GM23338 (cell line): ENCODE measurements at regions not wholly inside any gene's neighbourhood (a gene's known extent, or its start where the extent isn't known, plus 50 kb on each side); places are given as distances from the start of the nearest gene placed in this dataset.

Experiments
- ATAC-seq: fragments of 200-7000 bp; cut with Tn5 transposase; 3 replicates; pipeline ENCODE4 v1.9.1; 2020
- DNase-seq: peaks from one replicate; pipeline ENCODE4 v3.0.0-alpha.2; 2015; ENCODE audit warnings: low spot score
- H2AFZ ChIP-seq: fragments of 200-600 bp; sonication (generic); 2 replicates; pipeline ENCODE4 v1.8.0; 2016; ENCODE audit warnings: antibody characterized with exemption, mild to moderate bottlenecking, moderate library complexity
- H3F3A ChIP-seq: fragments of 200-600 bp; sonication (generic); replicated peaks from 2 replicates; pipeline ENCODE4 v1.8.0; 2017; ENCODE audit warnings: antibody characterized with exemption, mixed run types, low read depth
- H3K27ac ChIP-seq: fragments of 200-600 bp; sonication (generic); 2 replicates; pipeline ENCODE4 v1.6.1; 2016; ENCODE audit warnings: low read depth
- H3K27me3 ChIP-seq: fragments of 200-600 bp; sonication (generic); 2 replicates; pipeline ENCODE4 v1.8.0; 2016; ENCODE audit warnings: mild to moderate bottlenecking, mixed run types, moderate library complexity; ENCODE audit not compliant: insufficient read depth
- H3K36me3 ChIP-seq: fragments of 200-600 bp; sonication (generic); 2 replicates; pipeline ENCODE4 v1.8.0; 2016; ENCODE audit warnings: mild to moderate bottlenecking; ENCODE audit not compliant: insufficient read depth
- H3K4me1 ChIP-seq: fragments of 200-600 bp; sonication (generic); 2 replicates; pipeline ENCODE4 v1.8.0; 2016; ENCODE audit warnings: mild to moderate bottlenecking, moderate library complexity; ENCODE audit not compliant: insufficient read depth
- H3K4me2 ChIP-seq: fragments of 200-600 bp; sonication (generic); 2 replicates; pipeline ENCODE4 v1.7.1; 2017; ENCODE audit warnings: mixed run types
- H3K4me3 ChIP-seq: fragments of 200-600 bp; sonication (generic); 2 replicates; pipeline ENCODE4 v1.6.1; 2016; ENCODE audit warnings: mixed run types
- H3K79me2 ChIP-seq: fragments of 200-600 bp; sonication (generic); replicated peaks from 2 replicates; pipeline ENCODE4 v1.8.0; 2017; ENCODE audit warnings: mild to moderate bottlenecking; ENCODE audit not compliant: insufficient read depth
- H3K9me2 ChIP-seq: fragments of 200-600 bp; sonication (generic); 2 replicates; pipeline ENCODE4 v1.8.0; 2017; ENCODE audit not compliant: insufficient read depth
- H4K20me1 ChIP-seq: fragments of 200-600 bp; sonication (generic); replicated peaks from 2 replicates; pipeline ENCODE4 v1.8.0; 2017; ENCODE audit warnings: mild to moderate bottlenecking; ENCODE audit not compliant: insufficient read depth
- H3K27ac Mint-ChIP-seq: 2 replicates; pipeline ENCODE4 v1.8.0; 2020; ENCODE audit warnings: inconsistent platforms, mild to moderate bottlenecking, moderate library complexity, mixed read lengths
- H3K27me3 Mint-ChIP-seq: 3 replicates; pipeline ENCODE4 v1.8.0; 2022; ENCODE audit warnings: low read depth, mild to moderate bottlenecking, moderate library complexity, mixed read lengths, inconsistent platforms; ENCODE audit not compliant: insufficient read depth, poor library complexity
- H3K36me3 Mint-ChIP-seq: 3 replicates; pipeline ENCODE4 v1.8.0; 2021; ENCODE audit warnings: low read depth, mild to moderate bottlenecking, inconsistent platforms, moderate library complexity, mixed read lengths
- H3K4me1 Mint-ChIP-seq: 3 replicates; pipeline ENCODE4 v1.8.0; 2020; ENCODE audit warnings: mild to moderate bottlenecking, inconsistent platforms, mixed read lengths
- H3K4me3 Mint-ChIP-seq: 3 replicates; pipeline ENCODE4 v1.8.0; 2021; ENCODE audit warnings: moderate library complexity, mild to moderate bottlenecking, inconsistent platforms, mixed read lengths
- H3K9me3 Mint-ChIP-seq: 3 replicates; pipeline ENCODE4 v1.8.0; 2020; ENCODE audit warnings: moderate library complexity, mild to moderate bottlenecking, inconsistent platforms, mixed read lengths
- CREB1 ChIP-seq: fragments of 250-450 bp; sonication (Bioruptor Pico); IDR thresholded peaks from 2 replicates; pipeline ENCODE4 v1.5.0; 2020; ENCODE audit warnings: low read depth, mild to moderate bottlenecking, moderate library complexity
- EZH2 ChIP-seq: fragments of 200-600 bp; sonication (generic); IDR thresholded peaks from one replicate; pipeline ENCODE4 v1.8.0; 2017; ENCODE audit warnings: antibody characterized with exemption, mild to moderate bottlenecking, low read depth; ENCODE audit not compliant: unreplicated experiment
- EZH2phosphoT487 ChIP-seq: fragments of 200-600 bp; sonication (generic); IDR thresholded peaks from one replicate; pipeline ENCODE4 v1.8.1; 2018; ENCODE audit warnings: antibody characterized with exemption; ENCODE audit not compliant: unreplicated experiment
- JUNB ChIP-seq: IDR thresholded peaks from one replicate; pipeline ENCODE4 v1.6.1; 2016; ENCODE audit warnings: antibody characterized with exemption; ENCODE audit not compliant: unreplicated experiment
- NANOG ChIP-seq: IDR thresholded peaks from 2 replicates; pipeline ENCODE4 v1.6.1; 2016; ENCODE audit warnings: antibody characterized with exemption, borderline replicate concordance
- POLR2AphosphoS5 ChIP-seq: IDR thresholded peaks from 2 replicates; pipeline ENCODE4 v1.6.1; 2016; ENCODE audit warnings: antibody characterized with exemption, low read depth
- STAT1 ChIP-seq: IDR thresholded peaks from one replicate; pipeline ENCODE4 v1.6.1; 2016; ENCODE audit warnings: antibody characterized with exemption; ENCODE audit not compliant: unreplicated experiment
- ZNF114 ChIP-seq: fragments of 250-450 bp; sonication (Bioruptor Pico); IDR thresholded peaks from 2 replicates; pipeline ENCODE4 v1.5.0; 2020; ENCODE audit warnings: mild to moderate bottlenecking, moderate library complexity
- ZNF331 ChIP-seq: fragments of 250-450 bp; sonication (Bioruptor Pico); IDR thresholded peaks from 2 replicates; pipeline ENCODE4 v1.5.0; 2020; ENCODE audit warnings: low read depth, mild to moderate bottlenecking, moderate library complexity
- TF ChIP-seq, protein P1 (sequence below), 2 experiments: fragments of 200-600 bp in 1 of 2; sonication (generic) in 1 of 2; conservative IDR thresholded peaks; 2 replicates each; pipeline versions ENCODE4 v1.5.1 to v1.6.1; 2016 to 2017; ENCODE audit warnings: antibody characterized with exemption in 2 of 2, low read depth in 2 of 2, mild to moderate bottlenecking in 2 of 2, moderate library complexity in 1 of 2
- TF ChIP-seq, protein P2 (sequence below): IDR thresholded peaks from one replicate; pipeline ENCODE4 v1.6.1; 2018; ENCODE audit warnings: antibody characterized with exemption; ENCODE audit not compliant: unreplicated experiment
- TF ChIP-seq, protein P3 (sequence below): IDR thresholded peaks from 2 replicates; pipeline ENCODE4 v1.6.1; 2016; ENCODE audit warnings: antibody characterized with exemption
- TF ChIP-seq, protein P4 (sequence below): fragments of 250-450 bp; sonication (Bioruptor Pico); IDR thresholded peaks from 2 replicates; pipeline ENCODE4 v1.5.0; 2020; ENCODE audit warnings: mild to moderate bottlenecking, moderate library complexity

DNA sequence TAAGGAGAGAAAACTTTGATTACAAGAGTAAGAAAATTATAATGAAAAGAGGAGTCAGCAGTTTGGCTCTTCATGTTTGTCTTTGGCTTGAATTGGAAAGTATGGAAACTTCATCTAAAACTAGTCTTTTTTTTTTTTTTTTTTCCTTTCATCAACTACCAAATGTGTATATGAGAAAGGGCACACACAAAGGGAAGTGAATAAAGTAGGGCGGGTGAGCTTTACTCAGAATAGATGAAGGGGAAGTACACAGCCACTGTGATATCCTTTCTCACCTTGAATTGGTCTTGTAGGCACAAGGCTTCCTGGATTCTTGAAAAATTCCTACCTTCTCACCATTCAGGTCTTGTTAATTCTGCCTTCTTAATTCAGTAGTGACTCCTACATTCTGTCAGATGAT is 652.3 kb upstream of the KCNMB2 start:
- no peak for TF ChIP-seq CREB1 (CRISPR knock-in tag)
- TF ChIP-seq, protein P1, sequence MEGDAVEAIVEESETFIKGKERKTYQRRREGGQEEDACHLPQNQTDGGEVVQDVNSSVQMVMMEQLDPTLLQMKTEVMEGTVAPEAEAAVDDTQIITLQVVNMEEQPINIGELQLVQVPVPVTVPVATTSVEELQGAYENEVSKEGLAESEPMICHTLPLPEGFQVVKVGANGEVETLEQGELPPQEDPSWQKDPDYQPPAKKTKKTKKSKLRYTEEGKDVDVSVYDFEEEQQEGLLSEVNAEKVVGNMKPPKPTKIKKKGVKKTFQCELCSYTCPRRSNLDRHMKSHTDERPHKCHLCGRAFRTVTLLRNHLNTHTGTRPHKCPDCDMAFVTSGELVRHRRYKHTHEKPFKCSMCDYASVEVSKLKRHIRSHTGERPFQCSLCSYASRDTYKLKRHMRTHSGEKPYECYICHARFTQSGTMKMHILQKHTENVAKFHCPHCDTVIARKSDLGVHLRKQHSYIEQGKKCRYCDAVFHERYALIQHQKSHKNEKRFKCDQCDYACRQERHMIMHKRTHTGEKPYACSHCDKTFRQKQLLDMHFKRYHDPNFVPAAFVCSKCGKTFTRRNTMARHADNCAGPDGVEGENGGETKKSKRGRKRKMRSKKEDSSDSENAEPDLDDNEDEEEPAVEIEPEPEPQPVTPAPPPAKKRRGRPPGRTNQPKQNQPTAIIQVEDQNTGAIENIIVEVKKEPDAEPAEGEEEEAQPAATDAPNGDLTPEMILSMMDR (conservative IDR thresholded peaks at IDR 0.05; ENCODE audit: low read depth in 2 of 2), result no peak
- no peak for TF ChIP-seq EZH2phosphoT487
- TF ChIP-seq JUNB, result no peak
- no peak for TF ChIP-seq ZNF331
- TF ChIP-seq, protein P2, sequence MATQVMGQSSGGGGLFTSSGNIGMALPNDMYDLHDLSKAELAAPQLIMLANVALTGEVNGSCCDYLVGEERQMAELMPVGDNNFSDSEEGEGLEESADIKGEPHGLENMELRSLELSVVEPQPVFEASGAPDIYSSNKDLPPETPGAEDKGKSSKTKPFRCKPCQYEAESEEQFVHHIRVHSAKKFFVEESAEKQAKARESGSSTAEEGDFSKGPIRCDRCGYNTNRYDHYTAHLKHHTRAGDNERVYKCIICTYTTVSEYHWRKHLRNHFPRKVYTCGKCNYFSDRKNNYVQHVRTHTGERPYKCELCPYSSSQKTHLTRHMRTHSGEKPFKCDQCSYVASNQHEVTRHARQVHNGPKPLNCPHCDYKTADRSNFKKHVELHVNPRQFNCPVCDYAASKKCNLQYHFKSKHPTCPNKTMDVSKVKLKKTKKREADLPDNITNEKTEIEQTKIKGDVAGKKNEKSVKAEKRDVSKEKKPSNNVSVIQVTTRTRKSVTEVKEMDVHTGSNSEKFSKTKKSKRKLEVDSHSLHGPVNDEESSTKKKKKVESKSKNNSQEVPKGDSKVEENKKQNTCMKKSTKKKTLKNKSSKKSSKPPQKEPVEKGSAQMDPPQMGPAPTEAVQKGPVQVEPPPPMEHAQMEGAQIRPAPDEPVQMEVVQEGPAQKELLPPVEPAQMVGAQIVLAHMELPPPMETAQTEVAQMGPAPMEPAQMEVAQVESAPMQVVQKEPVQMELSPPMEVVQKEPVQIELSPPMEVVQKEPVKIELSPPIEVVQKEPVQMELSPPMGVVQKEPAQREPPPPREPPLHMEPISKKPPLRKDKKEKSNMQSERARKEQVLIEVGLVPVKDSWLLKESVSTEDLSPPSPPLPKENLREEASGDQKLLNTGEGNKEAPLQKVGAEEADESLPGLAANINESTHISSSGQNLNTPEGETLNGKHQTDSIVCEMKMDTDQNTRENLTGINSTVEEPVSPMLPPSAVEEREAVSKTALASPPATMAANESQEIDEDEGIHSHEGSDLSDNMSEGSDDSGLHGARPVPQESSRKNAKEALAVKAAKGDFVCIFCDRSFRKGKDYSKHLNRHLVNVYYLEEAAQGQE, result no peak
- TF ChIP-seq, protein P3, sequence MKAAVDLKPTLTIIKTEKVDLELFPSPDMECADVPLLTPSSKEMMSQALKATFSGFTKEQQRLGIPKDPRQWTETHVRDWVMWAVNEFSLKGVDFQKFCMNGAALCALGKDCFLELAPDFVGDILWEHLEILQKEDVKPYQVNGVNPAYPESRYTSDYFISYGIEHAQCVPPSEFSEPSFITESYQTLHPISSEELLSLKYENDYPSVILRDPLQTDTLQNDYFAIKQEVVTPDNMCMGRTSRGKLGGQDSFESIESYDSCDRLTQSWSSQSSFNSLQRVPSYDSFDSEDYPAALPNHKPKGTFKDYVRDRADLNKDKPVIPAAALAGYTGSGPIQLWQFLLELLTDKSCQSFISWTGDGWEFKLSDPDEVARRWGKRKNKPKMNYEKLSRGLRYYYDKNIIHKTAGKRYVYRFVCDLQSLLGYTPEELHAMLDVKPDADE, result no peak
- TF ChIP-seq ZNF114 (CRISPR knock-in tag), result no peak
- TF ChIP-seq EZH2, result no peak
- TF ChIP-seq POLR2AphosphoS5, result no peak
- no peak for TF ChIP-seq STAT1
- TF ChIP-seq NANOG, result no peak
- TF ChIP-seq, protein P4, sequence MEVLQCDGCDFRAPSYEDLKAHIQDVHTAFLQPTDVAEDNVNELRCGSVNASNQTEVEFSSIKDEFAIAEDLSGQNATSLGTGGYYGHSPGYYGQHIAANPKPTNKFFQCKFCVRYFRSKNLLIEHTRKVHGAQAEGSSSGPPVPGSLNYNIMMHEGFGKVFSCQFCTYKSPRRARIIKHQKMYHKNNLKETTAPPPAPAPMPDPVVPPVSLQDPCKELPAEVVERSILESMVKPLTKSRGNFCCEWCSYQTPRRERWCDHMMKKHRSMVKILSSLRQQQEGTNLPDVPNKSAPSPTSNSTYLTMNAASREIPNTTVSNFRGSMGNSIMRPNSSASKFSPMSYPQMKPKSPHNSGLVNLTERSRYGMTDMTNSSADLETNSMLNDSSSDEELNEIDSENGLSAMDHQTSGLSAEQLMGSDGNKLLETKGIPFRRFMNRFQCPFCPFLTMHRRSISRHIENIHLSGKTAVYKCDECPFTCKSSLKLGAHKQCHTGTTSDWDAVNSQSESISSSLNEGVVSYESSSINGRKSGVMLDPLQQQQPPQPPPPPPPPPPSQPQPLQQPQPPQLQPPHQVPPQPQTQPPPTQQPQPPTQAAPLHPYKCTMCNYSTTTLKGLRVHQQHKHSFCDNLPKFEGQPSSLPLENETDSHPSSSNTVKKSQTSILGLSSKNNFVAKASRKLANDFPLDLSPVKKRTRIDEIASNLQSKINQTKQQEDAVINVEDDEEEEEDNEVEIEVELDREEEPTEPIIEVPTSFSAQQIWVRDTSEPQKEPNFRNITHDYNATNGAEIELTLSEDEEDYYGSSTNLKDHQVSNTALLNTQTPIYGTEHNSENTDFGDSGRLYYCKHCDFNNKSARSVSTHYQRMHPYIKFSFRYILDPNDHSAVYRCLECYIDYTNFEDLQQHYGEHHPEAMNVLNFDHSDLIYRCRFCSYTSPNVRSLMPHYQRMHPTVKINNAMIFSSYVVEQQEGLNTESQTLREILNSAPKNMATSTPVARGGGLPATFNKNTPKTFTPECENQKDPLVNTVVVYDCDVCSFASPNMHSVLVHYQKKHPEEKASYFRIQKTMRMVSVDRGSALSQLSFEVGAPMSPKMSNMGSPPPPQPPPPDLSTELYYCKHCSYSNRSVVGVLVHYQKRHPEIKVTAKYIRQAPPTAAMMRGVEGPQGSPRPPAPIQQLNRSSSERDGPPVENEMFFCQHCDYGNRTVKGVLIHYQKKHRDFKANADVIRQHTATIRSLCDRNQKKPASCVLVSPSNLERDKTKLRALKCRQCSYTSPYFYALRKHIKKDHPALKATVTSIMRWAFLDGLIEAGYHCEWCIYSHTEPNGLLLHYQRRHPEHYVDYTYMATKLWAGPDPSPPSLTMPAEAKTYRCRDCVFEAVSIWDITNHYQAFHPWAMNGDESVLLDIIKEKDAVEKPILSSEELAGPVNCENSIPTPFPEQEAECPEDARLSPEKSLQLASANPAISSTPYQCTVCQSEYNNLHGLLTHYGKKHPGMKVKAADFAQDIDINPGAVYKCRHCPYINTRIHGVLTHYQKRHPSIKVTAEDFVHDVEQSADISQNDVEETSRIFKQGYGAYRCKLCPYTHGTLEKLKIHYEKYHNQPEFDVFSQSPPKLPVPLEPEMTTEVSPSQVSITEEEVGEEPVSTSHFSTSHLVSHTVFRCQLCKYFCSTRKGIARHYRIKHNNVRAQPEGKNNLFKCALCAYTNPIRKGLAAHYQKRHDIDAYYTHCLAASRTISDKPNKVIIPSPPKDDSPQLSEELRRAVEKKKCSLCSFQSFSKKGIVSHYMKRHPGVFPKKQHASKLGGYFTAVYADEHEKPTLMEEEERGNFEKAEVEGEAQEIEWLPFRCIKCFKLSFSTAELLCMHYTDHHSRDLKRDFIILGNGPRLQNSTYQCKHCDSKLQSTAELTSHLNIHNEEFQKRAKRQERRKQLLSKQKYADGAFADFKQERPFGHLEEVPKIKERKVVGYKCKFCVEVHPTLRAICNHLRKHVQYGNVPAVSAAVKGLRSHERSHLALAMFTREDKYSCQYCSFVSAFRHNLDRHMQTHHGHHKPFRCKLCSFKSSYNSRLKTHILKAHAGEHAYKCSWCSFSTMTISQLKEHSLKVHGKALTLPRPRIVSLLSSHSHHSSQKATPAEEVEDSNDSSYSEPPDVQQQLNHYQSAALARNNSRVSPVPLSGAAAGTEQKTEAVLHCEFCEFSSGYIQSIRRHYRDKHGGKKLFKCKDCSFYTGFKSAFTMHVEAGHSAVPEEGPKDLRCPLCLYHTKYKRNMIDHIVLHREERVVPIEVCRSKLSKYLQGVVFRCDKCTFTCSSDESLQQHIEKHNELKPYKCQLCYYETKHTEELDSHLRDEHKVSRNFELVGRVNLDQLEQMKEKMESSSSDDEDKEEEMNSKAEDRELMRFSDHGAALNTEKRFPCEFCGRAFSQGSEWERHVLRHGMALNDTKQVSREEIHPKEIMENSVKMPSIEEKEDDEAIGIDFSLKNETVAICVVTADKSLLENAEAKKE (CRISPR knock-in tag), result no peak
- H3K36me3 Mint-ChIP-seq, result no peaks in the 10 kb centered on the region
- Histone ChIP-seq H3K79me2 (no peaks in the 10 kb centered on the region), H4K20me1 (no peaks in the 10 kb centered on the region), H3K36me3 (no peaks in the 10 kb centered on the region), H3K4me3 (no peak overlapping the region), H3K4me1 (no peaks in the 10 kb centered on the region), H2AFZ (0 out of 2 replicates have a peak overlapping the region, but pooled peaks have one; percentile 53), H3F3A (no peaks in the 10 kb centered on the region), H3K4me2 (no peak overlapping the region), H3K27ac (no peak overlapping the region), H3K9me2 (no peaks in the 10 kb centered on the region), H3K27me3 (no peaks in the 10 kb centered on the region)
- no peak overlapping the region for H3K4me3 Mint-ChIP-seq
- no peak for ATAC-seq
- no peaks in the 10 kb centered on the region for H3K27me3 Mint-ChIP-seq
- no peak for DNase-seq
- no peaks in the 10 kb centered on the region for H3K9me3 Mint-ChIP-seq
- no peak overlapping the region for H3K27ac Mint-ChIP-seq
- H3K4me1 Mint-ChIP-seq, result peaks cover 4% of the 10 kb centered on the region; the same call in 1 of the 3 replicates
